Chondrocyte (in vitro differentiated cells): ENCODE measurements at regions not wholly inside any gene's neighbourhood (a gene's known extent, or its start where the extent isn't known, plus 50 kb on each side); places are given as distances from the start of the nearest gene placed in this dataset.

Experiments used
- DNase-seq: peaks from one replicate; pipeline ENCODE4 v3.0.0; 2021; ENCODE audit warnings: mixed read lengths, low spot score
- H3K27ac Mint-ChIP-seq: one replicate; pipeline ENCODE4 v1.8.0; 2021; ENCODE audit warnings: mild to moderate bottlenecking, moderate library complexity, mixed read lengths; ENCODE audit not compliant: unreplicated experiment
- H3K27me3 Mint-ChIP-seq: 2 replicates; pipeline ENCODE4 v1.8.0; 2021; ENCODE audit warnings: low read depth, mixed read lengths
- H3K36me3 Mint-ChIP-seq: 2 replicates; pipeline ENCODE4 v1.8.0; 2021; ENCODE audit warnings: low read depth, mixed read lengths
- H3K4me1 Mint-ChIP-seq: 2 replicates; pipeline ENCODE4 v1.8.0; 2021; ENCODE audit warnings: low read depth, mild to moderate bottlenecking, mixed read lengths
- H3K4me3 Mint-ChIP-seq: one replicate; pipeline ENCODE4 v1.8.0; 2021; ENCODE audit warnings: mild to moderate bottlenecking, moderate library complexity, mixed read lengths; ENCODE audit not compliant: unreplicated experiment
- H3K9me3 Mint-ChIP-seq: 2 replicates; pipeline ENCODE4 v1.8.0; 2021; ENCODE audit warnings: low read depth, mixed read lengths
- CTCF ChIP-seq: fragments of 200-600 bp; sonication (generic); IDR thresholded peaks from 2 replicates; pipeline ENCODE4 v1.5.0; 2021; ENCODE audit warnings: antibody characterized with exemption, mild to moderate bottlenecking, moderate library complexity

- Mint-ChIP-seq H3K27me3 (no peaks in the 10 kb centered on the region), H3K9me3 (no peaks in the 10 kb centered on the region), H3K27ac (no peak overlapping the region), H3K4me3 (no peak overlapping the region), H3K36me3 (no peaks in the 10 kb centered on the region), H3K4me1 (peaks cover 29% of the 10 kb centered on the region)
- DNase-seq = no peak
- no peak for TF ChIP-seq CTCF
Measured at GRCh38 chr7:42674541-42674940, 237.3 kb downstream of the C7orf25 start.

GRCh38 chr7:42673951-42674350 lies 237.9 kb downstream of the C7orf25 start:
- no peak for DNase-seq
- Mint-ChIP-seq H3K9me3 (no peaks in the 10 kb centered on the region), H3K4me3 (no peak overlapping the region), H3K27ac (no peak overlapping the region), H3K4me1 (peaks cover 27% of the 10 kb centered on the region), H3K27me3 (no peaks in the 10 kb centered on the region), H3K36me3 (no peaks in the 10 kb centered on the region)
- TF ChIP-seq CTCF = no peak

GRCh38 chr7:42672339-42672999 lies 239.4 kb downstream of the C7orf25 start:
- Mint-ChIP-seq H3K27ac (no peak overlapping the region), H3K4me3 (no peak overlapping the region), H3K27me3 (no peaks in the 10 kb centered on the region), H3K4me1 (peaks cover 12% of the 10 kb centered on the region), H3K9me3 (peaks cover 3% of the 10 kb centered on the region), H3K36me3 (peaks cover 2% of the 10 kb centered on the region)
- TF ChIP-seq CTCF = no peak
- no peak for DNase-seq

GRCh38 chr7:42671627-42672026 lies 240.2 kb downstream of the C7orf25 start:
- H3K27ac Mint-ChIP-seq = no peak overlapping the region
- H3K9me3 Mint-ChIP-seq = peaks cover 11% of the 10 kb centered on the region
- H3K4me1 Mint-ChIP-seq = peaks cover 6% of the 10 kb centered on the region
- DNase-seq = no peak
- H3K27me3 Mint-ChIP-seq = no peaks in the 10 kb centered on the region
- TF ChIP-seq CTCF = no peak
- no peak overlapping the region for H3K4me3 Mint-ChIP-seq
- peaks cover 9% of the 10 kb centered on the region for H3K36me3 Mint-ChIP-seq

- no peaks in the 10 kb centered on the region for H3K27me3 Mint-ChIP-seq
- no peak overlapping the region for H3K4me3 Mint-ChIP-seq
- no peak overlapping the region for H3K27ac Mint-ChIP-seq
- H3K4me1 Mint-ChIP-seq = peaks cover 3% of the 10 kb centered on the region
- H3K9me3 Mint-ChIP-seq = peaks cover 25% of the 10 kb centered on the region
- no peak for DNase-seq
- TF ChIP-seq CTCF = no peak
- H3K36me3 Mint-ChIP-seq = peaks cover 13% of the 10 kb centered on the region
Measured at GRCh38 chr7:42666994-42667393, 244.9 kb downstream of the C7orf25 start.
